ENCODE measurements at regions not wholly inside any gene's neighbourhood (a gene's known extent, or its start where the extent isn't known, plus 50 kb on each side); places are given as distances from the start of the nearest gene placed in this dataset.
"Not testable (repeated sequence)": the region's sequence is repeated elsewhere in the genome, so short reads cannot be mapped to it uniquely, and the experiment has no call there.

GRCh38 chrX:140157611-140158010, 192.3 kb upstream of the CXorf66 start:
- no peak for DNase-seq

- no peak for DNase-seq
Observed at GRCh38 chrX:140157143-140157542, 191.8 kb upstream of the CXorf66 start.

DNA sequence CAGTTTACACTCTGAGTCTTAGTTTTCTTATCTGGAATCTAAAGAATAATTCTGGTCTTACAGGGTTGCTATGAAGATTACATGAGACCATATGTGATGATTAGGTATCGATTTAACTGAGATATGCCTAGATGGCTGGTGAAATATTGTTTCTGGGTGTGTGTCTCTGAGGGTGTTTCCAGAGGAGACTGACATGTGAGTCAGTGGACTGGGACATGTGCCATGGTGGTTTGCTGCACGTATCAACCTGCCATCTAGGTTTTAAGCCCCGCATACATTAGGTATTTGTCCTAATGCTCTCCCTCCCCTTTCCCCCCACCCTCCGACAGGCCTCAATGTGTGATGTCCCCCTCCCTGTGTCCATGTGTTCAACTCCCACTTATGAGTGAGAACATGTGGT, 186.0 kb upstream of the CXorf66 start:
- no peak for DNase-seq

DNA sequence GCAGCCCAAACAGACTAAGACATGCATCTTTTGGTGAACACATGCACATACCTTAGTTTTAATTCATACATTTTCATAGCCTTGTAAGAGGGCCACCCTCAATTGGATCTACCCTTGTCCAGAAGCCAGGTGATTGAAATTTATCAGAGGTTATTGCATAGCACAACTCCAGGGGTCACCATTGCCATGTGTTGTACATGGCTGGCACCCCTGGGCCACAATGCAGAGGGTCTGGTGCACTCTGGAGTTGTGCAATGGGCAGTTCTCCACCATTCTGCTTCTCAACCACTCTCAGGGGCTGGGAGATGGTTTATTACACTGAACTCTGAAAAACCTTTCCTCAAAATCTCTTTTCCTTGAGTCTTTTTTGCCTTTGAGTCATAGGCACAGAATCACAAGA, 184.4 kb upstream of the CXorf66 start:
- DNase-seq: no peak

- DNase-seq: peak; percentile 37
Observed at GRCh38 chrX:140141444-140142029, 176.2 kb upstream of the CXorf66 start.

DNA sequence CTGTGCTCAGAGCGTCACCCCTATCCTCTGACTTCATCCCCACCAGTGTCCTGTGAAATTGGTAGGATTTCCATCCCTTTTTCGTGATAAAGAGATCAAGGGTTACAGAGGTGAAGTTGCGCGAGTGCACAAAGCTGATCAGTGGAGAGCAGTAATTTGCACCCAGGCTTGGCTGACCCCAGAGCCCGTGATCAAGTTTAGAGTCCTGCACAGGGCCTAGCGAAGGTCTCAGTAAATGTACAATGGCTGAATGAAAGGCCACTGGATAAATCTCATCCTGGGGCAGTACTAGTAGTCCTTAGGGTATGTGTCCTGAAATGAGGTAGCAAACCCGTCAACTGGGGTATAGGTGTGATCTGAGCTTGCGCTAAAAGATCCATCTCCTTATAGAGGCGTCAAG, 173.2 kb upstream of the CXorf66 start:
- not testable (repeated sequence) for DNase-seq

DNA sequence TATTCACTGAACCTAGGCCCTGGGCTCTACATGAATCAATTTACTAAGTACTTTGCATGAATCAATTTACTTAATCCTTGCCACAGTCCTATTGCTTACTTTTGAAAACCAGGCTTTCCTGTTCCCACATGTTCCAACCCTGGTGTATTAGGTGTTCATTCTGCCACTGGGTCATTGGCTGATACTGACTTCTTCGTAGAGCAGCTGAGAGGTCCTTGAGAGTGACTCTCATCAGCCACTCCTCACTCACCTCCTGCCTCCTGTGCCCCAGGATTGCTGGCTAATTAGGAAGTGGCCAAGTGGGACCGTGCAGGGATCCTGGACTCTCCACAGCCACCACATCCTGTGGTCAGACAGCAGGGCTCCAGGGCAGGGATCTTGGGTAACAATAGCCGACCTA, 172.7 kb upstream of the CXorf66 start:
- DNase-seq: not testable (repeated sequence)

DNA sequence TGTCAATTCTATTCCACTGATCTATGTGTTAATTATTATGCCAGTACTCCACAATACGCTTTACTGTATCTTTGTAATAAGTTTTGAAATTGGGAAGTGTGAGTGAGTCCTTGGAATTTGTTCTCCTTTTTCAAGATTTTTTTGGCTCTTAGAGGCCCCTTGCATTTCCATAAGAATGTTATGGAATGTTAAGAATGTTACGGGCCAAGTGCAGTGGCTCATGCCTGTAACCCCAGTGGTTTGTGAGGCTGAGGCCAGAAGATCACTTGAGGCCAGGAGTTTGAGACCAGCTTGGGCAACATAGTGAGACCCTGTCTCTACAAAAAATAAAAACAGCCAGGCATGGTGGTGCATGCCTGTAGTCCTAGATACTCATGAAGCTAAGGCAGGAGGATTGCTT, 167.6 kb upstream of the CXorf66 start:
- no peak for DNase-seq

DNA sequence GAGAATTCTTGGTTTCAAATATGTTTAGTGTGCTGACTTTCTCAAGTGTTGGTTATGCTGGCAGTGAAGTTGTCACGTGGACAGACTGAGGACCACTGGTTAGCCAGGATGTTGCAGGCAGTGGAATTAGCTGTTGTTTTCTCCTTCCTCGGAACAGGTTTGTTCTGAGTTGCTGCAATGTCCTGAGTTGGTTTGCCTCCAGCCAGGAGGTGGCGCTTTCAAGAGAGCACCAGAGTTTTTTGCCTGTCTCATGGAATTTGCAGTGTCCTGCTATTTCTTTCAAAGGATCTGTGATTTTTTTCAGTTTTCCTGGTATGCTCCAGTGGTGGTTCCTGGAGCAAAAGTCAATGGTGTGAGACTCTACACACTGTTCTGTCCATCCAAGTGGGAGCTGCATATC, 158.1 kb upstream of the CXorf66 start:
- DNase-seq: no peak

- DNase-seq: not testable (repeated sequence)
Observed at GRCh38 chrX:140114059-140114458, 148.7 kb upstream of the CXorf66 start.

- no peak for DNase-seq
Observed at GRCh38 chrX:140110081-140110650, 144.8 kb upstream of the CXorf66 start.

- DNase-seq: no peak
Observed at GRCh38 chrX:140104760-140105159, 139.4 kb upstream of the CXorf66 start.

DNA sequence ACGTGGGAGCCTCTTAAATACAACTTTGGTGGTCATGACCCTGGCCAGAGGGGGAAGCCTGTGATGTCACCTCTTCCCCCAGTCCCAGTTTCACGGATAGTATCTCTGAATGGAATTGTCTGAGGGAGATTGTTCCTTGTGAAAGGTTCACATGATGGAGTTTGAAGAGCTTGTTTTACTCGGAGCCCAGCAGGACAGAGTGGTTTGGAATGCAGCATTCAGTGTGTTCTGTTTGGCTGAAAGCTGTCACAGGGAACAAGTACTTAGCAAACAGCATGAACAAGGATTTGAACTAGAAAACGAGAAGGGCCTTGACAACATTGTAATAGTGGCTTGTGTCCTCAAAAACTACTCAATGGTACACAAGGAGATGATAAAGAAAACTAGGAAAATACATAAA, 133.9 kb upstream of the CXorf66 start:
- no peak for DNase-seq

- no peak for DNase-seq
Observed at GRCh38 chrX:140092121-140092520, 126.8 kb upstream of the CXorf66 start.

DNA sequence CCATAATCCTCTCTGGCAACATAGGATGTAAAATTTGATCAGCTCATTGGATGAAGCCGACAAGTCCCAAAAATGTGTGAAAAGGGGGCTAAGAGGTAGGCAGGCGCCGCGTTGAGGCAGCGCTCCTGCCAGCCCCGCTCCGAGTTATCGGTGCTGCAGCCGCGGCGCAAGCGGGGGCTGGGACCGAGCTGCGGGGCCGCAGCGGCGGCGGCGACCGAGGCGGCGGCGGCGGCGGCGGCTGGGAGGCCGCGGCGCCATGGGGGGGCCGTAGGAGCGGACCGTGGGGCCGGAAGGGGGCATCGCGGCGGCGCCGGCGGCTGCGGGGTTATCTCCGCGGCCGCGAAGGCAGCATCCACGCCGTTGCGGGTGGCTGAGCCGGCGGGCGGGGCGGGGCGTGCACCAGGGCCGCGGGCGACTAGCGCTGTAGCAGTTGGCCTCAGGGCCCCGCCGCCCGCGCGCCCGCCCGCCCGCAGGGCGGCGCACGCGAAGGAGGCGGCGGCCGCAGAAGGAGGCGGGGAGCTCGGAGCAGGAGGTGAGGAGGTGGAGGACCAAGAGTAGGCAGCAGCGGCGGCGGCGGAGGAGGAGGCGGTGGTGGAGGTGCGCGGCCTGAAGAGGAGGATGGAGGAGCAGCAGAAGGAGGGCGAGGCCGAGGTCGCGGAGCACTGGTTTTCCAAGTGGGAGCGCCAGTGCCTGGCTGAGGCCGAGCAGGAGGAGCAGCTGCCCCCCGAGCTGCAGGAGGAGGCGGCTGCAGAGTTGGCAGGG, 126.0 kb upstream of the CXorf66 start:
- peak; percentile 7 for DNase-seq

- no peak for DNase-seq
Observed at GRCh38 chrX:140090800-140091124, 125.4 kb upstream of the CXorf66 start.

DNA sequence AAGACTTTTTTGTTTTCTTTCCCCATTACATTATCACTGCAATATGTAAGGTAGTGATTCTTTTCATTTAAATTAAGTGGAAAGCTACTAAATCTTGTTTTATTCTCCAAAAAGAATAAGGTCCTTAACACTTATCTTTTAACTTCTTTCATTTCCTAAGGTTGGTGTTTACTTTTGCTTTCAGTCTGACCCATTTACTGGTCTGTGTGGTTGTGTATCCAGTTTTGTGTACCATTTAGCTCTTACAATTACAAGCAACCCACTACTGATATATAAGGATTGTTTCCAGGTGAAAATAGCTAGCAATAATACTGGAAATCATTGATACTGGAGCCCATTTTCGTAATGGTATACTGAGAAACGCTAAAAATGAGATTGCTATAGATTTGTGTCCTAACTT, 123.1 kb upstream of the CXorf66 start:
- DNase-seq: no peak

GRCh38 chrX:140087875-140088274, 122.6 kb upstream of the CXorf66 start:
- DNase-seq: no peak

DNA sequence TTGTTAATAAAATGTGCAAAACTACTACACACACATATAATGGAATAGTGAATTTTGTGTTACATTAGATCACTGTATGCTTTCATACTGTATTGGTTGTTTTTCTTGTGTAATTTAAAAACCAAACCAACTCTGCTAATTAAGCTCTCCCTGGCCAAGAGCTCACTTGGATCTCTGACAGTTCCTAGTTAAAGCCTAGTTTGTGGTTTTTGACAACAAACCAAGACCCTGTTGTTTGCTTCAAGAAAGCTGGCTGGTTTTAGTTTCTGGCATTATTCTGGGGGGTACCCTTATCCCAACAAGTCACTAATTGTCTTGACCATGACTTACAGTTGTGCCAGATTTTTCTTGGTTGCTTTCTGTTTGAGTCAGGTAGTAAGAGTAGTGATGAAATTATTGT, 121.4 kb upstream of the CXorf66 start:
- no peak for DNase-seq

DNA sequence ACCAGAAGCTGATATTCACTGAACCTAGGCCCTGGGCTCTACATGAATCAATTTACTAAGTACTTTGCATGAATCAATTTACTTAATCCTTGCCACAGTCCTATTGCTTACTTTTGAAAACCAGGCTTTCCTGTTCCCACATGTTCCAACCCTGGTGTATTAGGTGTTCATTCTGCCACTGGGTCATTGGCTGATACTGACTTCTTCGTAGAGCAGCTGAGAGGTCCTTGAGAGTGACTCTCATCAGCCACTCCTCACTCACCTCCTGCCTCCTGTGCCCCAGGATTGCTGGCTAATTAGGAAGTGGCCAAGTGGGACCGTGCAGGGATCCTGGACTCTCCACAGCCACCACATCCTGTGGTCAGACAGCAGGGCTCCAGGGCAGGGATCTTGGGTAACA, 109.5 kb upstream of the CXorf66 start:
- not testable (repeated sequence) for DNase-seq

DNA sequence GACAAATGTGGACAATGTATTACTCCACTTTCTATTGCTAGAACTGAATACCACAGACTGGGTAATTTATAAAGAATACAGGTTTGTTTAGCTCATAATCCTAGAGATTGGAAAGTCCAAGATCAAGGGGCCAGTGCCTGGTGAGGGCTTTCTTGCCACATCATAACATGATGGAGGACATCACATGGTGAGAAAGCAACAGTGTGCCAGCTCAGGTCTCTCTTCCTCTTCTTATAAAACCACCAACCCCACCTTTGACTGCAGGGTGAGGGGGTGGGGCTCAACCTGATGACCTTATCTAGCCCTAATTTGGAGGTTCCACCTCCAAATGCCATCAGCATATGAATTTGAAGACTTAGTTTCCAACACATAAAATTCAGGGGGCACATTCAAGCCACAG, 105.7 kb upstream of the CXorf66 start:
- DNase-seq: no peak

- DNase-seq: peak; percentile 34
Observed at GRCh38 chrX:140065961-140066662, 100.8 kb upstream of the CXorf66 start.

- no peak for DNase-seq
Observed at GRCh38 chrX:140064993-140065392, 99.7 kb upstream of the CXorf66 start.

- peak; percentile 77 for DNase-seq
Observed at GRCh38 chrX:140057001-140057411, 91.7 kb upstream of the CXorf66 start.
